Nephron progenitor cell (in vitro differentiated cells): ENCODE measurements at regions not wholly inside any gene's neighbourhood (a gene's known extent, or its start where the extent isn't known, plus 50 kb on each side); places are given as distances from the start of the nearest gene placed in this dataset.
"Not testable (repeated sequence)": the region's sequence is repeated elsewhere in the genome, so short reads cannot be mapped to it uniquely, and the experiment has no call there.

ENCODE experiments used
- DNase-seq: peaks from one replicate; pipeline ENCODE4 v3.0.0; 2021
- H3K27ac Mint-ChIP-seq: 2 replicates; pipeline ENCODE4 v1.8.0; 2021; ENCODE audit warnings: mild to moderate bottlenecking, moderate library complexity, mixed read lengths
- H3K27me3 Mint-ChIP-seq: 2 replicates; pipeline ENCODE4 v1.8.0; 2021; ENCODE audit warnings: mild to moderate bottlenecking, low read depth, mixed read lengths; ENCODE audit not compliant: poor library complexity
- H3K36me3 Mint-ChIP-seq: 2 replicates; pipeline ENCODE4 v1.8.0; 2021; ENCODE audit warnings: low read depth, mixed read lengths
- H3K4me1 Mint-ChIP-seq: 2 replicates; pipeline ENCODE4 v1.8.0; 2021; ENCODE audit warnings: mixed read lengths
- H3K4me3 Mint-ChIP-seq: 2 replicates; pipeline ENCODE4 v1.8.0; 2021; ENCODE audit warnings: mild to moderate bottlenecking, moderate library complexity, mixed read lengths
- H3K9me3 Mint-ChIP-seq: 2 replicates; pipeline ENCODE4 v1.8.0; 2021; ENCODE audit warnings: mild to moderate bottlenecking, moderate library complexity, mixed read lengths
- TF ChIP-seq, protein P1 (sequence below): fragments of 200-600 bp; sonication (generic); IDR thresholded peaks from 2 replicates; pipeline ENCODE4 v1.5.0; 2021; ENCODE audit warnings: antibody characterized with exemption

DNA sequence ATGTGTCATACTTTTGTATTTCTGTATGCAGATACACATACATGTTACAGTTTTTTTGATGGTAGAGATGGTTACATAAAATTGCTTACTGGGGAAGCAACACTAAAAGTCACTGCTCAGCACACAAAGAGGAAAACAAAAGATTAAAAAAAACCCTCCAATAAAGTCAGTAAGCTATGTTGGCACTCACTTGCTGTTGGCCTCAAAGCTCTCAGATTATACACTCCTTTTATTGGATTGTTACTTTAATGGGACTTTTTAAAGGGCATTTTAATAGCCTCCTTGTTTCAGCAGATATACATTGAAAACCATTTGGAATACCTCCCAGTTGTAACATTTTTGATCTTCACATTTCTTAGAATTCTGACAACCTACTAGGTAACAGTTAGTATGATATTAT, 222.0 kb upstream of the HHIP start:
- TF ChIP-seq, protein P1, sequence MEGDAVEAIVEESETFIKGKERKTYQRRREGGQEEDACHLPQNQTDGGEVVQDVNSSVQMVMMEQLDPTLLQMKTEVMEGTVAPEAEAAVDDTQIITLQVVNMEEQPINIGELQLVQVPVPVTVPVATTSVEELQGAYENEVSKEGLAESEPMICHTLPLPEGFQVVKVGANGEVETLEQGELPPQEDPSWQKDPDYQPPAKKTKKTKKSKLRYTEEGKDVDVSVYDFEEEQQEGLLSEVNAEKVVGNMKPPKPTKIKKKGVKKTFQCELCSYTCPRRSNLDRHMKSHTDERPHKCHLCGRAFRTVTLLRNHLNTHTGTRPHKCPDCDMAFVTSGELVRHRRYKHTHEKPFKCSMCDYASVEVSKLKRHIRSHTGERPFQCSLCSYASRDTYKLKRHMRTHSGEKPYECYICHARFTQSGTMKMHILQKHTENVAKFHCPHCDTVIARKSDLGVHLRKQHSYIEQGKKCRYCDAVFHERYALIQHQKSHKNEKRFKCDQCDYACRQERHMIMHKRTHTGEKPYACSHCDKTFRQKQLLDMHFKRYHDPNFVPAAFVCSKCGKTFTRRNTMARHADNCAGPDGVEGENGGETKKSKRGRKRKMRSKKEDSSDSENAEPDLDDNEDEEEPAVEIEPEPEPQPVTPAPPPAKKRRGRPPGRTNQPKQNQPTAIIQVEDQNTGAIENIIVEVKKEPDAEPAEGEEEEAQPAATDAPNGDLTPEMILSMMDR, result no peak
- Mint-ChIP-seq H3K9me3 (no peaks in the 10 kb centered on the region), H3K36me3 (no peaks in the 10 kb centered on the region), H3K27me3 (peaks cover 2% of the 10 kb centered on the region), H3K27ac (no peak overlapping the region), H3K4me3 (no peak overlapping the region), H3K4me1 (peaks cover 34% of the 10 kb centered on the region)
- no peak for DNase-seq

DNA sequence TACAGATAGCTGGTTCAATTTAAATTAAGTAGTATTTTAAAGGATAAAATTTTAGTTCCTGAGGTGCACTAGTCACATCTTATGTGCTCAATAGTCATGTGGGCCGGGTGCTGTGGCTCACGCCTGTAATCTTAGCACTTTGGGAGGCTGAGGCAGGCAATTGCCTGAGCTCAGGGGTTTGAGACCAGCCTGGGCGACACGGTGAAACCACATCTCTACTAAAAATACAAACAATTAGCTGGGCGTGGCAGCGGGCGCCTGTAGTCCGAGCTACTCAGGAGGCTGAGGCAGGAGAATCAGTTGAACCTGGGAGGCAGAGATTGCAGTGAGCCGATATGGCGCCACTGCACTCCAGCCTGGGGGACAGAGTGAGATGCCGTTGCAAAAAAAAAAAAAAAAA, 219.9 kb upstream of the HHIP start:
- peaks cover 34% of the 10 kb centered on the region for H3K4me1 Mint-ChIP-seq
- not testable (repeated sequence) for H3K9me3 Mint-ChIP-seq

DNA sequence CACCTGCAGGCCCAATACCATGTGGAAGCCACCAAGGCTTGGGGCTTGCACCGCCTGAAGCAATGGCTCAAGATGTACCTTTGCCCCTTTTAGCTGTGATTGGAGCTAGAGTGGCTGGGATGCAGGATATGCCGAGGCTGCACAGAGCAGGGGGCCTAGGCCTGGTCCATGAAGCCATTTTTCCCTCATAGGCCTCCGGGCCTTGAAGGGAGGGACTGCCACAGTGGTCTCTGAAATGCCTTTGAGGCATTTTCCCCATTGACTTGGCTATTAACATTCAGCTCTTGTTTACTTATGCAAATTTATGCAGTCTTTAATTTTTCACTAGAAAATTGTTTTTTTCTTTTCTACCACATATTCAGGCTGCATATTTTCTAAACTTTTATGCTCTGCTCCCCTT, 203.2 kb upstream of the HHIP start:
- Mint-ChIP-seq H3K4me3 (no peak overlapping the region), H3K36me3 (no peaks in the 10 kb centered on the region), H3K27me3 (no peaks in the 10 kb centered on the region), H3K4me1 (no peaks in the 10 kb centered on the region), H3K27ac (no peak overlapping the region), H3K9me3 (peaks cover 14% of the 10 kb centered on the region)
- TF ChIP-seq, protein P1, result no peak
- no peak for DNase-seq

More for the DNA sequence above, 219.9 kb upstream of the HHIP start:
- H3K27ac Mint-ChIP-seq, H3K4me3 Mint-ChIP-seq, H3K27me3 Mint-ChIP-seq, DNase-seq, H3K36me3 Mint-ChIP-seq: not testable (repeated sequence)

DNA sequence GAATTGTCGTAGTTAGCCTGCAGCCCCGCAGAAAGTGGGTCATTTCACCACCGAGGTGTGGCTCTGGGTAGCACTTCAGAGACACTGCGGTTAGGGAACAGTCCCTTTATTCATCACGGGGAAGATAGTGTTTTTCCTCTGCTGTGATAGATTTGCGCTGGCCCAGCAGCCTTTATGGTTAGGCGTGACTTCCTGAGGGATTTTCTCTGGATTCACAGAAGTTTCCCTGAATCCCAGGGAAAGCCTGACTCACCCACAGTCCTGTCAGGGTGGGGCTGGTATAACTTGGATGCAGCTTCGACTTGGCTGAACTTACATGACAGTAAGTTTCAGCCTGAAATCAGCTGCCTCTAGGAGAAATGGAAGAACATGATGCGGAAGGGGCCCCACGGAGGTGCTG, 196.3 kb upstream of the HHIP start:
- H3K27ac Mint-ChIP-seq, result no peak overlapping the region
- TF ChIP-seq, protein P1, result no peak
- H3K4me1 Mint-ChIP-seq, result peaks cover 17% of the 10 kb centered on the region
- H3K36me3 Mint-ChIP-seq, result no peaks in the 10 kb centered on the region
- peaks cover 4% of the 10 kb centered on the region for H3K27me3 Mint-ChIP-seq
- no peak overlapping the region for H3K4me3 Mint-ChIP-seq
- no peak for DNase-seq
- no peaks in the 10 kb centered on the region for H3K9me3 Mint-ChIP-seq

DNA sequence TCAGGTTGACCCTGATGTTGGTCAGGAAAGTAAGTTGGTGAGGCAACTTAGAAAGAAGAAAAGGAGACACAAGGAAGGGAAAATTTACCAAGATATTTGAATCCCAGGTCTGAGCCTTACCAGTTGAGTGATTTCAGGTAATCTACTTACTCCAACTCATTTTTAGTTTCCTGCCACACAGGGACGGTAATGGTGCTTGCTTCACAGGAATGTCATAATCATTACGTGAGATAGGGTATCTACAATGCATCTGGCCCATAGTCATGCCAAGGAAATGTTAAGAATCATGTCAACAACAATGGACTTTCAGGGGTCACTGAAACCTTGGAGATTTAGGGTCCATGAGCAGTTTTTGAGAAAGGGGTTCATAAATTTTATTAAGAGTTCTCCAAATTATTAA, 195.4 kb upstream of the HHIP start:
- Mint-ChIP-seq H3K27me3 (peaks cover 4% of the 10 kb centered on the region), H3K4me3 (no peak overlapping the region), H3K4me1 (peaks cover 17% of the 10 kb centered on the region), H3K27ac (no peak overlapping the region), H3K9me3 (no peaks in the 10 kb centered on the region), H3K36me3 (no peaks in the 10 kb centered on the region)
- TF ChIP-seq, protein P1, result no peak
- DNase-seq, result no peak

DNA sequence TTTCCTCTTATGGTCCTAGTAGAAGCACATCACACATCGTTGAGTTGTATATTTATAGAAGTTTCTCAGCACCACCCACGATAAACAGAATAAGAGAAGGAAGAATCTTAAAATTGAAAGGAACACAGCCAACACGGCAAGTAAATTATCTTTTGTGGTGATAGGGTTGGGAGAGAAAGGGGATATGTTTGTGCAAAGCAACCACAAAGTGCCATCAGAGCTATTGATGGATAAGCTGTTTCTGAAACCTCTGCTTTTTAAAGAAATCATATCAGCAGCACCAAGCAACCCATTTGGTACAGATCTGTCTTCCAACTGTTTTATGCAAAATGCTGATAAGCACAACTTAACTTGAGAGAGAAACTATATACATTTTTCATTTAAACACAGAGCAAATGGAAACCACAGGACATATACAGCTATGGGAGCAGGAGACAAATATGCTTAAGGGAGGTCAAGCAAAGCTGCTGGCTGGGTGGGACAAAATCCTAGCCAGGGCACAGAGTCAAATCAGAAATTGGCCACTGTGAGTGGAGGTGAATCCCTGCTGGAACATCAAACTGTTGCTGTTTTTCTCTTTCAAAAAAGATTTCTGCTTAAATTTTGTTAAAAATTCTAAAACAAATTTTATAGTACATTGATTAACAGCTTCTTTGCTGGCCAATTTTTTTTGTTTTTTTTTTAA, 194.0 kb upstream of the HHIP start:
- Mint-ChIP-seq H3K9me3 (no peaks in the 10 kb centered on the region), H3K36me3 (no peaks in the 10 kb centered on the region), H3K4me1 (peaks cover 17% of the 10 kb centered on the region)

More for the DNA sequence above, 194.0 kb upstream of the HHIP start:
- Mint-ChIP-seq H3K27ac (no peak overlapping the region), H3K4me3 (no peak overlapping the region), H3K27me3 (peaks cover 10% of the 10 kb centered on the region)
- TF ChIP-seq, protein P1, result no peak
- no peak for DNase-seq
